ENCODE measurements at regions not wholly inside any gene's neighbourhood (a gene's known extent, or its start where the extent isn't known, plus 50 kb on each side); places are given as distances from the start of the nearest gene placed in this dataset.

DNA sequence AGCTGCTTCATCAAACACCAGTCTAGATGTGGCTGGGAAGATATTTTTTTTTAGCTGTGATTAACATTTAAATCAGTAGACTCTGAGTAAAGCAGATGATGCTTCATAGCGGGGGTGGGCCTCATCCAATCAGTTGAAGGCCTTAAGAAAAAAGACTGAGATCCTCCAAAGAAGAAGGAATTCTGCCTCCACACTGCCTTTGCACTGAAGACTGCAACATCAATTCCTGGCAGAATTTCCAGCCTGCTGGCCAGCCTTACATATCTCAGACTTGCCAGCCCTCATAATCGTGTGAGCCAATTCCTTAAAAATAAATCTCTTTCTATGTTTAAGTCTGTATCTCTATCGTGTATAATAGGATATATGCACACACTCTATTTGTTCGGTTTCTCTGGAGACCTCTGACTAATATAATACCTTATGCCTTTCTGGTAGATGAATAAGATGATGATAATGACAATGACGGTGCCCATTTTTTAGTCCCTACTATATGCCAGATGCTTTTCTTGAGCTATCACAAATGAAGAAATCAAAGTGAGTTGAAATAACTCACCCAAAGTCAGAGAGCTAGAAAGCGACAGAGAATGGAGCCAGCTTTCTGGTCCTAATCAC, 66.1 kb upstream of the SOD3 start:
- Histone ChIP-seq H3K36me3 (no peaks in the 10 kb centered on the region), H3K27me3 (no peaks in the 10 kb centered on the region), H3K9me3 (no peaks in the 10 kb centered on the region), H3K4me1 (peaks cover 3 to 31% (median 8%) of the 10 kb centered on the region in 3 donors), H3K27ac (peak overlapping the region in 3 of 4 donors; percentile 56 to 72 (median 65)), H3K4me3 (no peak overlapping the region)
- 32 to 43% methylated on average over 6 of the region's 6 CpGs for WGBS, 2 donors (ENCODE audit: low coverage in 1 of 2)
- no peak for TF ChIP-seq POLR2A (IDR thresholded peaks at IDR 0.05)
- TF ChIP-seq, protein P1, sequence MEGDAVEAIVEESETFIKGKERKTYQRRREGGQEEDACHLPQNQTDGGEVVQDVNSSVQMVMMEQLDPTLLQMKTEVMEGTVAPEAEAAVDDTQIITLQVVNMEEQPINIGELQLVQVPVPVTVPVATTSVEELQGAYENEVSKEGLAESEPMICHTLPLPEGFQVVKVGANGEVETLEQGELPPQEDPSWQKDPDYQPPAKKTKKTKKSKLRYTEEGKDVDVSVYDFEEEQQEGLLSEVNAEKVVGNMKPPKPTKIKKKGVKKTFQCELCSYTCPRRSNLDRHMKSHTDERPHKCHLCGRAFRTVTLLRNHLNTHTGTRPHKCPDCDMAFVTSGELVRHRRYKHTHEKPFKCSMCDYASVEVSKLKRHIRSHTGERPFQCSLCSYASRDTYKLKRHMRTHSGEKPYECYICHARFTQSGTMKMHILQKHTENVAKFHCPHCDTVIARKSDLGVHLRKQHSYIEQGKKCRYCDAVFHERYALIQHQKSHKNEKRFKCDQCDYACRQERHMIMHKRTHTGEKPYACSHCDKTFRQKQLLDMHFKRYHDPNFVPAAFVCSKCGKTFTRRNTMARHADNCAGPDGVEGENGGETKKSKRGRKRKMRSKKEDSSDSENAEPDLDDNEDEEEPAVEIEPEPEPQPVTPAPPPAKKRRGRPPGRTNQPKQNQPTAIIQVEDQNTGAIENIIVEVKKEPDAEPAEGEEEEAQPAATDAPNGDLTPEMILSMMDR (IDR thresholded peaks at IDR 0.05): no peak
- no peak for TF ChIP-seq EP300 (IDR thresholded peaks at IDR 0.05)
- TF ChIP-seq POLR2AphosphoS5 (IDR thresholded peaks at IDR 0.05): no peak
- ATAC-seq: no peak

DNA sequence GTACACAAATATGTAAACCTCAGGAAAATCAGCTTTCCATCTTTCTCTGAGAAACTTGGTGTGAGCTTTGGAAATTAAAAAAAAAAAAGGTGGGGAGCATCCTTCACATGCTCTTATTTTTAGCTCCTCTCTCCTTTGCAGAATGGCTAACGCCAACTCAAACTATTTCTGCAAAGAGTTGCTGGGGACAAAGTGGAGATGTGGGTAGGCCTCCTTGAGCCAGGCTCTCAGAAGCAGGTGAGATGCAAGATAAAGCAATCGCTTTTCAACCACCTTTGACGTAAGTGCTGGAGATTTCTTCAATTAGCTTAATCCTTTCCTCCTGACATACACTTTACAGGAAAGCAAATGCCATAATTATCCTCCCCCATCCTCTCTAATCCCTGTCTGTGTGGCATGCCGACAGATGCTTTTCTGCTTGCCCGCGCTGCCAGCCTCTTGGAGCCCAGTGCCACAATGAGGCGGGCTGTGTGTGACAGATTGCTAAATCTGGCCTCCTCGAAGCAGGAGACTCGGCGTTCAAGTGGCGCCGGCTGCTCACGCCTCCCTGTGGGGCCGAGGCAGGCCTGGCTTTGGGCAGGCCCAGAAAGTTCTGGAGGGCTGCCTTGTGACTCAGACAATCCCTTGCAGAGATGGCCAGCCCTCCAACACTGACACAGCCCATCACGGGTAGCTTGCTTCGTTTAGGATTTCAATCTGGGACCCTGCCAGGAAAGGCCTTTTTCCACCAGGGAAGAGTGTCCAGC, 64.9 kb upstream of the SOD3 start:
- no peaks in the 10 kb centered on the region for H3K27me3 ChIP-seq
- H3K4me1 ChIP-seq: peaks cover 10 to 43% (median 16%) of the 10 kb centered on the region in 3 donors
- H3K36me3 ChIP-seq: no peaks in the 10 kb centered on the region
- H3K9me3 ChIP-seq: no peaks in the 10 kb centered on the region
- peak overlapping the region in 3 of 4 donors; percentile 63 to 72 (median 65) for H3K27ac ChIP-seq
- WGBS, 2 donors (ENCODE audit: low coverage in 1 of 2): 49 to 68% methylated on average over 3 to 4 of the region's 16 CpGs
- peak; percentile 92 for ATAC-seq
- no peak overlapping the region for H3K4me3 ChIP-seq
- TF ChIP-seq POLR2AphosphoS5 (IDR thresholded peaks at IDR 0.05): peak; percentile 49
- TF ChIP-seq, protein P1 (IDR thresholded peaks at IDR 0.05): no peak

DNA sequence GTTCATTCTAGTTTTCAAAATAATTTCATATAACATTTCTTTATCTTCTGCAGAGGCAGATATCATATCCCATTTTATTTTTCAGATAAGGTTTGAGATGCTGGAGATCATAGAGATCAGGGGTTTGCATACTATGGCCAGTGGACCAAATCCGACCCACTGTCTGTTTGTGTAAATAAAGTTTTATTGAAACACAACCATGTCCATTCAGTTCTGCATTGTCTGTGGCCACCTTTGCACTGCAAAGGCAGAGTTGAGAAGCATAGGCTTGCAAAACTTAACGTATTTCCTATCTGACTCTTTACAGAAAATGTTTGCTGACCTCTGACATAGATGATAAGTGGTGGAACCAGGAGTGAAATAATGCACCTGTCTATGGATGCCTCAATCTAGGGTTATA, 63.9 kb upstream of the SOD3 start:
- no peaks in the 10 kb centered on the region for H3K27me3 ChIP-seq
- H3K4me3 ChIP-seq: no peak overlapping the region
- H3K36me3 ChIP-seq: no peaks in the 10 kb centered on the region
- no peak overlapping the region for H3K27ac ChIP-seq
- ATAC-seq: no peak
- H3K4me1 ChIP-seq: peaks cover 10 to 44% (median 16%) of the 10 kb centered on the region in 3 donors
- 82 to 100% methylated on average over 2 of the region's 2 CpGs for WGBS, 2 donors (ENCODE audit: low coverage in 1 of 2)
- TF ChIP-seq EP300 (IDR thresholded peaks at IDR 0.05) (no peak), POLR2AphosphoS5 (IDR thresholded peaks at IDR 0.05) (no peak)
- no peaks in the 10 kb centered on the region for H3K9me3 ChIP-seq

DNA sequence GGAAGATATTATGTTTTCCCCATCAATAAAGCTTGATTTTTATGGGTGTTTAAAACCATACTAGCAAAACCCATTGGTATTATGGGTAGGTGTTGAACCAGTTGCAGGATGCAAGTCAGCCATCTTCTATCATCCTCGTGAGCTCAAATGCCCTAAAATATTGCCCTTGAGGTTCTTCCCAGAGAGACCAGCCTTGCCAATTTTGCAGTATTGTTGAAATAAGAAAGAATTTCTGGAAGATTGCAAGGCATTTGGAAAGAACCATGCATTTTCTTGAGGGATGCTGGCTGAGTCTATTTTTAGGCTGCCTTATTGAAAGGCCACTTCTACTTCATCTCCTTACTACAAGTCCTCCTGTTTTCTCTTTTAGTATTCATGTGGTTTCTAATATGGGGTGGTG, 60.9 kb upstream of the SOD3 start:
- TF ChIP-seq POLR2AphosphoS5 (IDR thresholded peaks at IDR 0.05): peak; percentile 56
- TF ChIP-seq, protein P1 (IDR thresholded peaks at IDR 0.05): no peak
- H3K4me1 ChIP-seq: peaks cover 10 to 37% (median 16%) of the 10 kb centered on the region in 3 donors
- ATAC-seq: peak; percentile 39
- no peaks in the 10 kb centered on the region for H3K27me3 ChIP-seq
- no peak overlapping the region for H3K4me3 ChIP-seq
- H3K9me3 ChIP-seq: peaks cover 0 to 6% (median 0%) of the 10 kb centered on the region in 3 donors
- peak overlapping the region; percentile 72 to 83 (median 76) for H3K27ac ChIP-seq
- WGBS, 2 donors (ENCODE audit: low coverage in 1 of 2): 0 to 27% methylated on average over 1 of the region's 1 CpG
- H3K36me3 ChIP-seq: no peaks in the 10 kb centered on the region

DNA sequence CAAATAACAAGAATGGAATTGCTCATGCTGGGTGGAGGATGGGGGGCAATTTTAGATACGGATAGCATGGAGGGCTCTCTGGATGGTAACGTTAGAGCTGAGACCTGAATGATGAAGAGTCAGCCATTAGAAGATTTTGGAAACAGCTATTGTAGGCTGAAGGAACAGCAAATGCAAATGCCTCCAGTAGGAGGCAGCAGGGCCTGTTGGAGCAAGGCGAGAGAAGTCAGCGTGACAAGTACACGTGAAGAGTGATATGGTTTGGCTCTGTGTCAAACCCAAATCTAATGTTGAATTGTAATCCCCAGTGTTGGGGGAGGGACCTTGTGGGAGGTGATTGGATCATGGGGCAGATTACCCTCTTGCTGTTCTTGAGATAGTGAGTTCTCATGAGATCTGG, 59.3 kb upstream of the SOD3 start:
- TF ChIP-seq EP300 (IDR thresholded peaks at IDR 0.05): no peak
- TF ChIP-seq, protein P1 (IDR thresholded peaks at IDR 0.05): no peak
- no peak for TF ChIP-seq POLR2AphosphoS5 (IDR thresholded peaks at IDR 0.05)
- TF ChIP-seq POLR2A (IDR thresholded peaks at IDR 0.05): no peak

More for the DNA sequence above, 59.3 kb upstream of the SOD3 start:
- Histone ChIP-seq H3K4me3 (no peak overlapping the region), H3K27me3 (no peaks in the 10 kb centered on the region), H3K9me3 (peaks cover 0 to 6% (median 0%) of the 10 kb centered on the region in 3 donors), H3K27ac (no peak overlapping the region), H3K36me3 (no peaks in the 10 kb centered on the region), H3K4me1 (peaks cover 10 to 21% (median 16%) of the 10 kb centered on the region in 3 donors)
- no peak for ATAC-seq
- 73 to 83% methylated on average over 2 to 3 of the region's 5 CpGs for WGBS, 2 donors (ENCODE audit: low coverage in 1 of 2)

Data from gastroesophageal sphincter (tissue), 4 donors.